Prostate gland (tissue), 1 donor: ENCODE measurements at regions not wholly inside any gene's neighbourhood (a gene's known extent, or its start where the extent isn't known, plus 50 kb on each side); places are given as distances from the start of the nearest gene placed in this dataset.

Experiments used
- POLR2A ChIP-seq: fragments of 450-650 bp; IDR thresholded peaks from one replicate; pipeline ENCODE4 v1.6.1; 2016; ENCODE audit warnings: antibody characterized with exemption, mild to moderate bottlenecking
- POLR2AphosphoS5 ChIP-seq: sonication (generic); formaldehyde crosslinking; IDR thresholded peaks from one replicate; pipeline ENCODE4 v1.6.1; 2017; ENCODE audit warnings: antibody characterized with exemption

GRCh38 chr7:117975476-117975875, 102.2 kb upstream of the CTTNBP2 start:
- TF ChIP-seq POLR2AphosphoS5: no peak
- no peak for TF ChIP-seq POLR2A
